ENCODE measurements at regions not wholly inside any gene's neighbourhood (a gene's known extent, or its start where the extent isn't known, plus 50 kb on each side); places are given as distances from the start of the nearest gene placed in this dataset.

DNA sequence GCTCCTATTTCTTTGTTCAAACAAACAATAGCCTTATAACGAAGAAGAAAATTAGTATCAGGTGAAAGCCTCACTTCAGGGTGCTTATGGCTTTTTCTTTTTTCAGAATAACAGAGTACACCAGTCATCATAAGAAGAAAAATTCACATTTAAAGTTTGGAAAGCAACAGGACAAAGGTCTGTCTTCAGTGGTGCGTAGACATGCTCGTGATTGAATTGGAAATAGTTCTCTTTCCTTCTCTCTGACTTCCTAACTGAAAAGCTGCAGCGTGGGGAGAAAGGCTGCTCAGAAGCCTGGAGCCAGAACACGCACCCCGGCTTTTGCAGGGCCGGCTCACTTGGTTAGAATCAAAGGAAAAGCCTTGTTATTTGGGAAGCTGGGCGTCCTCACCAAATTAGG, 127.6 kb upstream of the ZNF516 start:
- DNase-seq, result no peak
- no peaks in the 10 kb centered on the region for H3K36me3 ChIP-seq (ENCODE audit: control insufficient read depth, insufficient read depth, low read length)
- H3K9me3 ChIP-seq (ENCODE audit: control insufficient read depth, low read length), result no peaks in the 10 kb centered on the region
- H3K27ac ChIP-seq (ENCODE audit: insufficient read depth, low read length, poor library complexity, severe bottlenecking), result no peak overlapping the region
- no peaks in the 10 kb centered on the region for H3K4me1 ChIP-seq (ENCODE audit: control insufficient read depth, insufficient read depth, low read length, poor library complexity, severe bottlenecking)
- peaks cover 4% of the 10 kb centered on the region for H3K27me3 ChIP-seq (replicated peaks; ENCODE audit: control insufficient read depth, insufficient read depth, low read length, poor library complexity, severe bottlenecking)
- H3K4me3 ChIP-seq (ENCODE audit: insufficient read depth, low read depth, low read length, poor library complexity, severe bottlenecking), result no peak overlapping the region

DNA sequence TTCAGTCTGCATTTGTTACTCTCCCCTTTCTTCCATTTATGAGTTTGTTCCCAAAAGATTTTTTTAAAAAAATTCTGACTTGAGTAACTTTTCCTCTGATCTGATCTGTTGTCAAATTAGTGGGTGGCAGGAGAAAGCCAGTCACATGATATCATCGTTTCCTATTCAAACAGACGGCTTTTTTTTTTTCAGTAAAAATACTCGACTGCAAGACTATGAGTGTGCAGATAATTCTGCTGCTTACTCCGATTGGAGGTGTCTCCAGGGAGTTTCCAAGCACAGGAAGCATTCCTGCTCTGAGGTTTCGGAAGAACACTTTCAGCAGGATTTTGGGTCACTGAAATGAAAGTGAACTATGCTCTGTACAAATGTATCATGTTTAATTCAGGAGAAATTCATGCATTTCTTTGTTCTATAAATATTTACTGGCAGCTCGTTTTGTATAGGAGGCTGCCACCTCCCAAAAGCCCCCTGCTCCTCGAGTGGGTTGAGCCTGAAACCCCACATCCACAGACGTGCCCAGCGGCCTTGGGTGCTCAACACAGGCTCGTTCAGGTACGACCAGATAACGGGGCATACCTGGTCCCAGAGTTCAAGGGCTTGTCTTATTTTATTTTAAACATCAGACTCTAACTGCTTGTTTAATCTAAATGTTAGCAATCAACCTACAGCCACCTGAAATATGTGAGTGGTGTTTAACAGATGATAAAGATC, 126.9 kb upstream of the ZNF516 start:
- H3K4me3 ChIP-seq (ENCODE audit: insufficient read depth, low read depth, low read length, poor library complexity, severe bottlenecking), result no peak overlapping the region
- no peak overlapping the region for H3K27ac ChIP-seq (ENCODE audit: insufficient read depth, low read length, poor library complexity, severe bottlenecking)
- DNase-seq, result no peak

DNA sequence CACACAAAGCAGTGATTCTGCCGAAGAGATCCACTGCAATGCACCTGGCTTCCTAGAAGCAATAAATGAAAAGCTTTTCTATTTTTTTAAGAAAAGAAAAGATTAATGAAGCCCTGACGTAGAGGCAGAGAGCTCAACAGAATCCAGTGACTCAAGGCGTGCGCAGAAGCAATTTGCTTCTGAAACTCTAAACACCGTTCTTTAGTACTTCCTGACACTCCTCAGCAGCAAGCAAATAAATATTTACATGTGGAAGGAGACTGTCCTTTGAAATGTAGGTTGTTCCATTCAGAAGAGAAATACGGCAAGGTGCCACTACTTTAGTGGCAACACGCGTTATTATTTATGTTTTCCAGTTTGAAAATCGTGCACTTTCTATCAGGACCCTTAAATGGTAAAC, 126.2 kb upstream of the ZNF516 start:
- no peak overlapping the region for H3K27ac ChIP-seq (ENCODE audit: insufficient read depth, low read length, poor library complexity, severe bottlenecking)
- no peaks in the 10 kb centered on the region for H3K4me1 ChIP-seq (ENCODE audit: control insufficient read depth, insufficient read depth, low read length, poor library complexity, severe bottlenecking)
- no peak overlapping the region for H3K4me3 ChIP-seq (ENCODE audit: insufficient read depth, low read depth, low read length, poor library complexity, severe bottlenecking)
- no peak for DNase-seq
- H3K36me3 ChIP-seq (ENCODE audit: control insufficient read depth, insufficient read depth, low read length), result no peaks in the 10 kb centered on the region
- no peaks in the 10 kb centered on the region for H3K9me3 ChIP-seq (ENCODE audit: control insufficient read depth, low read length)
- peaks cover 6% of the 10 kb centered on the region for H3K27me3 ChIP-seq (replicated peaks; ENCODE audit: control insufficient read depth, insufficient read depth, low read length, poor library complexity, severe bottlenecking)

More for the DNA sequence above, 126.9 kb upstream of the ZNF516 start:
- Histone ChIP-seq H3K27me3 (replicated peaks; ENCODE audit: control insufficient read depth, insufficient read depth, low read length, poor library complexity, severe bottlenecking) (peaks cover 6% of the 10 kb centered on the region), H3K36me3 (ENCODE audit: control insufficient read depth, insufficient read depth, low read length) (no peaks in the 10 kb centered on the region), H3K4me1 (ENCODE audit: control insufficient read depth, insufficient read depth, low read length, poor library complexity, severe bottlenecking) (no peaks in the 10 kb centered on the region), H3K9me3 (ENCODE audit: control insufficient read depth, low read length) (no peaks in the 10 kb centered on the region)

DNA sequence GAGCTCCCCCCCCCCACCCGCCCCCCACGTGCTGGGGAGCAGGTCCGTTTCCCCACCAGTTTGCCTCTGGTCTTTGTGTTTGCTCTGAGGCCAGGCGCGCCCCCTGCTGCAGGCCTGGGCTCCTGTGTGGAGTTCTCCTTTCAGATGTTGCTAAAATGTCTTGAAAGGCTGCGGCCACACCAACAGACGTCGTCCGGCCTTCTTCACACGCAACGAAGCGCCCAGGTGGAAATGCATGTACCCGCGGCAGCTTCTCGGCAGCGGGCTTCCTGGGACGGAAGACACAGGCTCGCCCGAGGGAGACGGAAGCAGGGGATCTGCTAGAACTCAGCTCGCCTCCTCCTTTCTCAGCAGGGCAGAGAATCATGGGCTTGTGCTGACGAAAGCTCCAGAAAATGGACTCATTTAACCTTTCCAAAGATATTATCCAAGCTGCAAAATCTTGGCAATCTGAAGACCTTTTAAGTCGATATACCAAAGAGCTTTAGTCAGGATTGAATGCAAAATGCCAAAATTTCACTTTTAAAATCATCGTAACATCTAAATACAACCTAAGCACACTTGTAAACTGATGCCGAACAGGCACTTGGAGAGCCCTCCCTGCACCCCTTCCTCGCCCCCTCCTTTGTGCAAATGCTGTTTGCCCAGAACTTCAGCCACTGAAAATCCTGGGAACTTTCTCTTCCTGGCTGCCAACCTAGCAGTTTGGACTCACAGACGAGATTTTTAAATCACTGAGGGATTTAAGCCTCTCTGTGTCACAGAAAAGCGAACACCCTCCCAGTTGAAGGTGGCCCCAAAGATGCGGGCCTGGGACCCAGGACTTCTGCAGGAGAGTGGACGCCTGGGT, 125.5 kb upstream of the ZNF516 start:
- H3K9me3 ChIP-seq (ENCODE audit: control insufficient read depth, low read length), result no peaks in the 10 kb centered on the region
- H3K27ac ChIP-seq (ENCODE audit: insufficient read depth, low read length, poor library complexity, severe bottlenecking), result no peak overlapping the region
- H3K27me3 ChIP-seq (replicated peaks; ENCODE audit: control insufficient read depth, insufficient read depth, low read length, poor library complexity, severe bottlenecking), result peaks cover 6% of the 10 kb centered on the region
- H3K36me3 ChIP-seq (ENCODE audit: control insufficient read depth, insufficient read depth, low read length), result no peaks in the 10 kb centered on the region
- no peak for DNase-seq
- H3K4me1 ChIP-seq (ENCODE audit: control insufficient read depth, insufficient read depth, low read length, poor library complexity, severe bottlenecking), result no peaks in the 10 kb centered on the region
- H3K4me3 ChIP-seq (ENCODE audit: insufficient read depth, low read depth, low read length, poor library complexity, severe bottlenecking), result no peak overlapping the region

DNA sequence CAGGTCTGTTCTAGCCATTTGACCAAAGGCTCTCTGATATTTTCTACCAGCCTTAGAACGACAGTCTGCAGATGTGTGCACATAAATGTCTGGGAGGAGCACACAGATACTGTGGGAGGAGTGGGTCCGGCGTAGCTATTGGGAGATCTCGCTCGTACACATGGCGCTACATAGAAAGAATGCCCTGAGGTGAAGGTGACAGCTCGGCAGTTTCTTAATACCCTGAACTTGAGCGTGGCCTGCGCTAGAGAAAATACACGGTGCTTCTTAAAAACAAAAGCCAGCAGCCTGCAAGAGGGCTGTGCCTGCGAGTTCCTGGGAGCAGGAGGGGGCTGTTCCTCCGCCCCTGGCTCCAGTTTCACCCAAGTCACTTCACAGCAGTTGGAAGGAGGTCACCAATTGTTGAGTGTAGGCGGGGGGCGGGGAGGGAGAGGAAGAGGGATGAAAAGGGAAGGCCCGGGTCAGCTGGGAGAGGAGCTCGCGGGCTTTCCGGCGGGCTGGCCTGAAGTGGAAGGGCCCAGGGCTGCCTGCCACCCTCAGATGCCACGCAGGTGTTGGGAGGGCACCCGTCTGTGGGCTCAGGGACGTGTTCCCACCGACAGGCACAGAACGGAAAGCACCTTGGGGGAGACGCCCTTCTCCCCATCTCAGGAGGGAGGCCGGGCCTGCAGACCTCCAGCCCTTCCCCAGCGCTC, 124.7 kb upstream of the ZNF516 start:
- Histone ChIP-seq H3K9me3 (ENCODE audit: control insufficient read depth, low read length) (no peaks in the 10 kb centered on the region), H3K4me1 (ENCODE audit: control insufficient read depth, insufficient read depth, low read length, poor library complexity, severe bottlenecking) (no peaks in the 10 kb centered on the region), H3K4me3 (ENCODE audit: insufficient read depth, low read depth, low read length, poor library complexity, severe bottlenecking) (no peak overlapping the region), H3K27ac (ENCODE audit: insufficient read depth, low read length, poor library complexity, severe bottlenecking) (no peak overlapping the region), H3K36me3 (ENCODE audit: control insufficient read depth, insufficient read depth, low read length) (no peaks in the 10 kb centered on the region), H3K27me3 (replicated peaks; ENCODE audit: control insufficient read depth, insufficient read depth, low read length, poor library complexity, severe bottlenecking) (peaks cover 6% of the 10 kb centered on the region)
- DNase-seq, result no peak

DNA sequence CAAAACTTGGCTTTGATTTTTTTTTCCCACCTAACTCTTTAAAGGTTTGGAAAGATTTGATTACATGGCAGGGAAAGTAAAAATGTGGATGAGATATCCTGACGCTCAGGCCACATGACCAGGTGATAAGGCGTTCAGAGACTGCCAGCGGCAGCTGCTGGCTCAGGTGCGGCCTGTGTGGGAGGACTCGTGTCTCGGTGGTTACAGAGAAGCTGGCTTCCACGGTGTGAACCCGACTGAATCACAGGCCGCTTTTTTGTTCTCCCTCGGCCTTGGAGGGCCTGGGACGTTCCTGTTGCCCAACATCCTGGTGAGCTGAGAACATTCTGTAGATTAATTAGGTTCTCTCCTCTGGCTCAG, 124.2 kb upstream of the ZNF516 start:
- Histone ChIP-seq H3K27ac (ENCODE audit: insufficient read depth, low read length, poor library complexity, severe bottlenecking) (no peak overlapping the region), H3K4me3 (ENCODE audit: insufficient read depth, low read depth, low read length, poor library complexity, severe bottlenecking) (no peak overlapping the region), H3K9me3 (ENCODE audit: control insufficient read depth, low read length) (no peaks in the 10 kb centered on the region), H3K27me3 (replicated peaks; ENCODE audit: control insufficient read depth, insufficient read depth, low read length, poor library complexity, severe bottlenecking) (peaks cover 6% of the 10 kb centered on the region), H3K36me3 (ENCODE audit: control insufficient read depth, insufficient read depth, low read length) (no peaks in the 10 kb centered on the region), H3K4me1 (ENCODE audit: control insufficient read depth, insufficient read depth, low read length, poor library complexity, severe bottlenecking) (no peaks in the 10 kb centered on the region)
- DNase-seq, result no peak

DNA sequence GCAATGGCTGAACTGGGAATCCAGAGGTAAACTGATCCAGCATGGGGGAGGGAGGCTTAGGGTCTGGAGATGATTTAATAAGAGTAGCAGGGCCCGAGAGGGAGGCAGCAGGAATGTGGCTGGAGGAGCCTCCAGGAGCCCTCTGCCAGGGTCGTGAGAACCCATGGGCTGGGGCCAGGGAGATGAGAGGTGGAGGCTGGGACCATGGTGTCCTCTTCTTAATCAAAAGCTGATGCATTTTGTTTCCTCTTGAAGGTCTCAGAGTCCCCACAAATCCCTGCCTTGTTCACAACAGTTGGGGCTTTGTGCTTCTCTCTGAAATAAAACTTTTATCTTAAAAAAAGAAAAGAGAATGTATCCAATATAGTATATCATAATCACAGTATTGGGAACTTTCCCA, 123.7 kb upstream of the ZNF516 start:
- Histone ChIP-seq H3K9me3 (ENCODE audit: control insufficient read depth, low read length) (no peaks in the 10 kb centered on the region), H3K36me3 (ENCODE audit: control insufficient read depth, insufficient read depth, low read length) (no peaks in the 10 kb centered on the region), H3K4me3 (ENCODE audit: insufficient read depth, low read depth, low read length, poor library complexity, severe bottlenecking) (no peak overlapping the region), H3K27me3 (replicated peaks; ENCODE audit: control insufficient read depth, insufficient read depth, low read length, poor library complexity, severe bottlenecking) (peaks cover 6% of the 10 kb centered on the region), H3K4me1 (ENCODE audit: control insufficient read depth, insufficient read depth, low read length, poor library complexity, severe bottlenecking) (no peaks in the 10 kb centered on the region), H3K27ac (ENCODE audit: insufficient read depth, low read length, poor library complexity, severe bottlenecking) (no peak overlapping the region)
- DNase-seq, result no peak

DNA sequence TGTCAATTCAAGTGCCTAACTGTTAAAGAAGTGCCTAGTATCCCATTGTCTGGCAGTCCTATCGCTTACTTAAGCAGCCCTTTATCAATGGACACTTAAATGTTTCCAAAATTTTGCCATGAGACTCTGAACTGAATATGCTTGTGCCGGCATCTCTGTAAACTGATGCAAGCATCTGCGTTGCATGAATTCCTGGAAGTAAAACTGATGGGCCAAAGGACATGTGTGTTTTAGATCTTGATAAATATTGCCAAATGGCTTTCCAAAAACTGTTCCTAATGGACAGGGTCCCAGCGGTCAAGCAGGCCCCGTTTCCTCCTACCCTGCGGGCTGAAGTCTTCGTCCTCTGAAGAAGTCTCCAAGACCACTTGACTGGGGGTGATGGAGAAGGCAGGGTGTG, 121.3 kb upstream of the ZNF516 start:
- Histone ChIP-seq H3K4me3 (ENCODE audit: insufficient read depth, low read depth, low read length, poor library complexity, severe bottlenecking) (no peak overlapping the region), H3K36me3 (ENCODE audit: control insufficient read depth, insufficient read depth, low read length) (no peaks in the 10 kb centered on the region), H3K27ac (ENCODE audit: insufficient read depth, low read length, poor library complexity, severe bottlenecking) (no peak overlapping the region), H3K27me3 (replicated peaks; ENCODE audit: control insufficient read depth, insufficient read depth, low read length, poor library complexity, severe bottlenecking) (peaks cover 6% of the 10 kb centered on the region), H3K9me3 (ENCODE audit: control insufficient read depth, low read length) (no peaks in the 10 kb centered on the region), H3K4me1 (ENCODE audit: control insufficient read depth, insufficient read depth, low read length, poor library complexity, severe bottlenecking) (no peaks in the 10 kb centered on the region)
- no peak for DNase-seq

DNA sequence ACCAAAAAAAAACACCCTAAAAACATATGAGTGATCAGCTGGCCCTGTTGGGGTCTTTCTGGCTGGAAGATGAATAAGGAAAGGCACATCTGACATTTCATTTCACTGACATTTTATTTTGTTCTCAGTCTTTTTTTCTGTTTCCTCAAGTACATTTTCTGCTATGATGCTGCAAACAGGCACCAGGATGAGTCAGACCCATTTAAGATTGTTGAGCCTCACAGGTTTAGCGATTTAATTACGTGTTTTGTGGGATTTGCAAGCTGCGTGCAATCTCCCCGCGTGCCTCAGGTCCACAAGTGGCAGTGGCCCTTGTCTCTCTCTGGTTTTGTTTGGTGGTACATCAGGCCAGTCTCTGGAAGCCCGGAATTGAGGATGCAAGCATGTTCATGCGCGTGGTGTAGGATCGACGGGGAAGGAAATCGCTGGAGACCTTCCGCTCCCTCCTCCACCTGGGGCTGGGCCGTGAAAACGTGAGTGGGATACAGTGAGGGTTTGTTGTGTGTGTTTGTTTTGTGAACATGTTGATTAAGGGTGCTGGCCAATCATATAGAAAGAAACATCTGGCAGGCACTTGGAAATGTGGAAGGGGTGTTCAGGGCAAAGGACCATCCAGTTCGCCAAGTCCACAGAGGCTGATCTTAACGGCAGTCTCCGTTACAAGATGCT, 120.2 kb upstream of the ZNF516 start:
- Histone ChIP-seq H3K9me3 (ENCODE audit: control insufficient read depth, low read length) (no peaks in the 10 kb centered on the region), H3K36me3 (ENCODE audit: control insufficient read depth, insufficient read depth, low read length) (no peaks in the 10 kb centered on the region), H3K4me3 (ENCODE audit: insufficient read depth, low read depth, low read length, poor library complexity, severe bottlenecking) (no peak overlapping the region), H3K27ac (ENCODE audit: insufficient read depth, low read length, poor library complexity, severe bottlenecking) (no peak overlapping the region), H3K4me1 (ENCODE audit: control insufficient read depth, insufficient read depth, low read length, poor library complexity, severe bottlenecking) (no peaks in the 10 kb centered on the region), H3K27me3 (replicated peaks; ENCODE audit: control insufficient read depth, insufficient read depth, low read length, poor library complexity, severe bottlenecking) (peaks cover 6% of the 10 kb centered on the region)
- DNase-seq, result no peak
